HG03103 (cell line): ENCODE measurements at regions not wholly inside any gene's neighbourhood (a gene's known extent, or its start where the extent isn't known, plus 50 kb on each side); places are given as distances from the start of the nearest gene placed in this dataset.
"Not testable (repeated sequence)": the region's sequence is repeated elsewhere in the genome, so short reads cannot be mapped to it uniquely, and the experiment has no call there.

ENCODE experiments used
- ATAC-seq: cut with Tn5 transposase; IDR thresholded peaks from one replicate; pipeline ENCODE4 v1.9.1; 2021; ENCODE audit warnings: low read depth; ENCODE audit not compliant: unreplicated experiment

GRCh38 chr15:20369500-20369899 is 172.1 kb downstream of the GOLGA6L6 start:
- ATAC-seq = no peak

GRCh38 chr15:20368974-20369373 is 172.6 kb downstream of the GOLGA6L6 start:
- ATAC-seq = no peak

- ATAC-seq = no peak
Observed at GRCh38 chr15:20367093-20367492, 174.5 kb downstream of the GOLGA6L6 start.

- ATAC-seq = not testable (repeated sequence)
Observed at GRCh38 chr15:20363591-20363990, 178.0 kb downstream of the GOLGA6L6 start.

GRCh38 chr15:20361091-20361490 is 180.5 kb downstream of the GOLGA6L6 start:
- no peak for ATAC-seq

- no peak for ATAC-seq
Observed at GRCh38 chr15:20358779-20359414, 182.7 kb downstream of the GOLGA6L6 start.

- no peak for ATAC-seq
Observed at GRCh38 chr15:20358066-20358778, 183.4 kb downstream of the GOLGA6L6 start.

GRCh38 chr15:20357481-20358065 is 184.0 kb downstream of the GOLGA6L6 start:
- no peak for ATAC-seq

- ATAC-seq = no peak
Observed at GRCh38 chr15:20356911-20357480, 184.6 kb downstream of the GOLGA6L6 start.

- no peak for ATAC-seq
Observed at GRCh38 chr15:20356444-20356910, 185.1 kb downstream of the GOLGA6L6 start.

GRCh38 chr15:20355256-20355868 is 186.2 kb downstream of the GOLGA6L6 start:
- no peak for ATAC-seq

- ATAC-seq = not testable (repeated sequence)
Observed at GRCh38 chr15:20354884-20355223, 186.7 kb downstream of the GOLGA6L6 start.

GRCh38 chr15:20353966-20354883 is 187.4 kb downstream of the GOLGA6L6 start:
- ATAC-seq = no peak

- no peak for ATAC-seq
Observed at GRCh38 chr15:20352241-20353200, 189.1 kb downstream of the GOLGA6L6 start.

- no peak for ATAC-seq
Observed at GRCh38 chr15:20351448-20351971, 190.1 kb downstream of the GOLGA6L6 start.

GRCh38 chr15:20349774-20350498 is 191.7 kb downstream of the GOLGA6L6 start:
- ATAC-seq = no peak

GRCh38 chr15:20348900-20349773 is 192.5 kb downstream of the GOLGA6L6 start:
- ATAC-seq = no peak
